GM23338 (cell line): ENCODE measurements at regions not wholly inside any gene's neighbourhood (a gene's known extent, or its start where the extent isn't known, plus 50 kb on each side); places are given as distances from the start of the nearest gene placed in this dataset.

ENCODE experiments used
- ATAC-seq: fragments of 200-7000 bp; cut with Tn5 transposase; 3 replicates; pipeline ENCODE4 v1.9.1; 2020
- DNase-seq: peaks from one replicate; pipeline ENCODE4 v3.0.0-alpha.2; 2015; ENCODE audit warnings: low spot score
- H2AFZ ChIP-seq: fragments of 200-600 bp; sonication (generic); 2 replicates; pipeline ENCODE4 v1.8.0; 2016; ENCODE audit warnings: antibody characterized with exemption, mild to moderate bottlenecking, moderate library complexity
- H3F3A ChIP-seq: fragments of 200-600 bp; sonication (generic); replicated peaks from 2 replicates; pipeline ENCODE4 v1.8.0; 2017; ENCODE audit warnings: antibody characterized with exemption, mixed run types, low read depth
- H3K27ac ChIP-seq: fragments of 200-600 bp; sonication (generic); 2 replicates; pipeline ENCODE4 v1.6.1; 2016; ENCODE audit warnings: low read depth
- H3K27me3 ChIP-seq: fragments of 200-600 bp; sonication (generic); 2 replicates; pipeline ENCODE4 v1.8.0; 2016; ENCODE audit warnings: mild to moderate bottlenecking, mixed run types, moderate library complexity; ENCODE audit not compliant: insufficient read depth
- H3K36me3 ChIP-seq: fragments of 200-600 bp; sonication (generic); 2 replicates; pipeline ENCODE4 v1.8.0; 2016; ENCODE audit warnings: mild to moderate bottlenecking; ENCODE audit not compliant: insufficient read depth
- H3K4me1 ChIP-seq: fragments of 200-600 bp; sonication (generic); 2 replicates; pipeline ENCODE4 v1.8.0; 2016; ENCODE audit warnings: mild to moderate bottlenecking, moderate library complexity; ENCODE audit not compliant: insufficient read depth
- H3K4me2 ChIP-seq: fragments of 200-600 bp; sonication (generic); 2 replicates; pipeline ENCODE4 v1.7.1; 2017; ENCODE audit warnings: mixed run types
- H3K4me3 ChIP-seq: fragments of 200-600 bp; sonication (generic); 2 replicates; pipeline ENCODE4 v1.6.1; 2016; ENCODE audit warnings: mixed run types
- H3K79me2 ChIP-seq: fragments of 200-600 bp; sonication (generic); replicated peaks from 2 replicates; pipeline ENCODE4 v1.8.0; 2017; ENCODE audit warnings: mild to moderate bottlenecking; ENCODE audit not compliant: insufficient read depth
- H3K9me2 ChIP-seq: fragments of 200-600 bp; sonication (generic); 2 replicates; pipeline ENCODE4 v1.8.0; 2017; ENCODE audit not compliant: insufficient read depth
- H4K20me1 ChIP-seq: fragments of 200-600 bp; sonication (generic); replicated peaks from 2 replicates; pipeline ENCODE4 v1.8.0; 2017; ENCODE audit warnings: mild to moderate bottlenecking; ENCODE audit not compliant: insufficient read depth
- H3K27ac Mint-ChIP-seq: 2 replicates; pipeline ENCODE4 v1.8.0; 2020; ENCODE audit warnings: inconsistent platforms, mild to moderate bottlenecking, moderate library complexity, mixed read lengths
- H3K27me3 Mint-ChIP-seq: 3 replicates; pipeline ENCODE4 v1.8.0; 2022; ENCODE audit warnings: low read depth, mild to moderate bottlenecking, moderate library complexity, mixed read lengths, inconsistent platforms; ENCODE audit not compliant: insufficient read depth, poor library complexity
- H3K36me3 Mint-ChIP-seq: 3 replicates; pipeline ENCODE4 v1.8.0; 2021; ENCODE audit warnings: low read depth, mild to moderate bottlenecking, inconsistent platforms, moderate library complexity, mixed read lengths
- H3K4me1 Mint-ChIP-seq: 3 replicates; pipeline ENCODE4 v1.8.0; 2020; ENCODE audit warnings: mild to moderate bottlenecking, inconsistent platforms, mixed read lengths
- H3K4me3 Mint-ChIP-seq: 3 replicates; pipeline ENCODE4 v1.8.0; 2021; ENCODE audit warnings: moderate library complexity, mild to moderate bottlenecking, inconsistent platforms, mixed read lengths
- H3K9me3 Mint-ChIP-seq: 3 replicates; pipeline ENCODE4 v1.8.0; 2020; ENCODE audit warnings: moderate library complexity, mild to moderate bottlenecking, inconsistent platforms, mixed read lengths
- CREB1 ChIP-seq: fragments of 250-450 bp; sonication (Bioruptor Pico); IDR thresholded peaks from 2 replicates; pipeline ENCODE4 v1.5.0; 2020; ENCODE audit warnings: low read depth, mild to moderate bottlenecking, moderate library complexity
- CTCF ChIP-seq, 2 experiments: fragments of 200-600 bp in 1 of 2; sonication (generic) in 1 of 2; conservative IDR thresholded peaks; 2 replicates each; pipeline versions ENCODE4 v1.5.1 to v1.6.1; 2016 to 2017; ENCODE audit warnings: antibody characterized with exemption in 2 of 2, low read depth in 2 of 2, mild to moderate bottlenecking in 2 of 2, moderate library complexity in 1 of 2
- ETS1 ChIP-seq: IDR thresholded peaks from 2 replicates; pipeline ENCODE4 v1.6.1; 2016; ENCODE audit warnings: antibody characterized with exemption
- EZH2 ChIP-seq: fragments of 200-600 bp; sonication (generic); IDR thresholded peaks from one replicate; pipeline ENCODE4 v1.8.0; 2017; ENCODE audit warnings: antibody characterized with exemption, mild to moderate bottlenecking, low read depth; ENCODE audit not compliant: unreplicated experiment
- EZH2phosphoT487 ChIP-seq: fragments of 200-600 bp; sonication (generic); IDR thresholded peaks from one replicate; pipeline ENCODE4 v1.8.1; 2018; ENCODE audit warnings: antibody characterized with exemption; ENCODE audit not compliant: unreplicated experiment
- JUNB ChIP-seq: IDR thresholded peaks from one replicate; pipeline ENCODE4 v1.6.1; 2016; ENCODE audit warnings: antibody characterized with exemption; ENCODE audit not compliant: unreplicated experiment
- NANOG ChIP-seq: IDR thresholded peaks from 2 replicates; pipeline ENCODE4 v1.6.1; 2016; ENCODE audit warnings: antibody characterized with exemption, borderline replicate concordance
- POLR2AphosphoS5 ChIP-seq: IDR thresholded peaks from 2 replicates; pipeline ENCODE4 v1.6.1; 2016; ENCODE audit warnings: antibody characterized with exemption, low read depth
- REST ChIP-seq: IDR thresholded peaks from one replicate; pipeline ENCODE4 v1.6.1; 2018; ENCODE audit warnings: antibody characterized with exemption; ENCODE audit not compliant: unreplicated experiment
- STAT1 ChIP-seq: IDR thresholded peaks from one replicate; pipeline ENCODE4 v1.6.1; 2016; ENCODE audit warnings: antibody characterized with exemption; ENCODE audit not compliant: unreplicated experiment
- ZNF114 ChIP-seq: fragments of 250-450 bp; sonication (Bioruptor Pico); IDR thresholded peaks from 2 replicates; pipeline ENCODE4 v1.5.0; 2020; ENCODE audit warnings: mild to moderate bottlenecking, moderate library complexity
- ZNF331 ChIP-seq: fragments of 250-450 bp; sonication (Bioruptor Pico); IDR thresholded peaks from 2 replicates; pipeline ENCODE4 v1.5.0; 2020; ENCODE audit warnings: low read depth, mild to moderate bottlenecking, moderate library complexity
- ZNF462 ChIP-seq: fragments of 250-450 bp; sonication (Bioruptor Pico); IDR thresholded peaks from 2 replicates; pipeline ENCODE4 v1.5.0; 2020; ENCODE audit warnings: mild to moderate bottlenecking, moderate library complexity

- Mint-ChIP-seq H3K4me3 (no peak overlapping the region), H3K27me3 (no peaks in the 10 kb centered on the region)
Measured at GRCh38 chr5:96053063-96053735, 91.5 kb upstream of the ELL2 start.

More at GRCh38 chr5:96053063-96053735, 91.5 kb upstream of the ELL2 start:
- H2AFZ ChIP-seq, result no peak overlapping the region
- Mint-ChIP-seq H3K36me3 (no peaks in the 10 kb centered on the region), H3K4me1 (peaks cover 6% of the 10 kb centered on the region; the same call in 2 of the 3 replicates), H3K9me3 (no peaks in the 10 kb centered on the region), H3K27ac (no peak overlapping the region)
- no peak overlapping the region for H3K4me3 ChIP-seq
- no peak overlapping the region for H3K27ac ChIP-seq
- TF ChIP-seq ZNF462 (CRISPR knock-in tag) (no peak), CTCF (conservative IDR thresholded peaks at IDR 0.05; ENCODE audit: low read depth in 2 of 2) (no peak), ZNF331 (no peak), EZH2phosphoT487 (no peak), EZH2 (no peak), NANOG (no peak), ZNF114 (CRISPR knock-in tag) (no peak), REST (no peak), JUNB (no peak), ETS1 (no peak), POLR2AphosphoS5 (no peak), CREB1 (CRISPR knock-in tag) (no peak), STAT1 (no peak)
- no peaks in the 10 kb centered on the region for H3K36me3 ChIP-seq
- peaks cover 1% of the 10 kb centered on the region for H3K9me2 ChIP-seq
- H3K27me3 ChIP-seq, result no peaks in the 10 kb centered on the region
- no peak overlapping the region for H3K4me2 ChIP-seq
- H3K79me2 ChIP-seq, result no peaks in the 10 kb centered on the region
- no peak for ATAC-seq
- H3K4me1 ChIP-seq, result no peaks in the 10 kb centered on the region; the same call in 1 of the 2 replicates
- no peaks in the 10 kb centered on the region for H4K20me1 ChIP-seq
- H3F3A ChIP-seq, result no peaks in the 10 kb centered on the region
- DNase-seq, result no peak
